ENCODE measurements at regions not wholly inside any gene's neighbourhood (a gene's known extent, or its start where the extent isn't known, plus 50 kb on each side); places are given as distances from the start of the nearest gene placed in this dataset.

DNA sequence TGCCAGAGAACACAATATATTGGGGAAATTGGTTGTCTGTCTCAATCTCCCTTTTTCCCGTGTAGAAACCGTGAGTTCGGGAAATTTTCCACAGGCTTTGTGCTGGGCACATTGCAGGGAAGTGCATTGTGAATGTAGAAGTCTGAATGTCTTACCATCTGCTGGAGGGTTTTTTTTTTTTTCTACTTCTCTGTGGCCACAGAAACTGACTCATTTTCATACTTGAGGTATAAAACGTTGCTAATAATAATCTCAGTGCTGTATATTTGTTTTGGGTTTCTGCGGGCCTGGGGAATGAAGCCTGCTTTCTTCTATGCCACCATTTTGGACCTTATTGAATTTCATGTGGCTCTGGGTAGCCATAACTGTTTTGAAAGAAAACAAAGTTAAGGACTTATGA lies 1001.2 kb downstream of the STIM2 start:
- FAIRE-seq (no peak), DNase-seq (no peak)
- 72 to 74% (median 74%) methylated on average over 5 of the region's 5 CpGs for WGBS, 3 donors
- no peaks in the 10 kb centered on the region for H3K9me3 ChIP-seq (ENCODE audit: control insufficient read depth in 2 of 2, insufficient read depth in 1 of 2, low read depth in 1 of 2, low read length in 1 of 2)
- no peak overlapping the region for H3K27ac ChIP-seq (ENCODE audit: low read depth in 1 of 3, low read length in 2 of 3)
- H3K4me3 ChIP-seq (ENCODE audit: low read depth in 1 of 3, low read length in 3 of 3): no peak overlapping the region
- no peaks in the 10 kb centered on the region for H3K27me3 ChIP-seq (ENCODE audit: control insufficient read depth in 3 of 3, insufficient read depth in 3 of 3, low read length in 3 of 3)
- H3K36me3 ChIP-seq (ENCODE audit: control insufficient read depth in 3 of 3, insufficient read depth in 2 of 3, low read depth in 1 of 3, low read length in 3 of 3): no peaks in the 10 kb centered on the region
- no peaks in the 10 kb centered on the region for H3K4me1 ChIP-seq (ENCODE audit: control insufficient read depth in 3 of 3, insufficient read depth in 2 of 3, low read depth in 1 of 3, low read length in 2 of 3)

DNA sequence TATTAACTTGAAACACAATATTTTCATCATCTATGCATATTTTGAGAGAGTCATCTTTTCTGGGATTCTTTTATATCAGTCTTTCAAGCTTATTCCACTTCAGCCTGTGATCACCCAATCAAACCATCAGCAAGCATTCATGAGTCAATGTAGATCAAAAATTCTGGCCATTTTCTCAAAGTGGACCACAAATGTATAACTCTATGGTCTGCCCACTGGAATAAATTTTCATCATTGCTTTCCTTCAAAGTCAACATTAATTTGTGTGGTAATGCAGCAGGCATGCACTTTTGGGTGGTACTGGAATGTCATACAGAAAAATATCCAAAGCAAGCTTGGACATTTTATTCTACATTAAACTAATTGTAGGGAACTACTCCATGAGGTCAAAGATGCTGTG lies 1013.0 kb downstream of the STIM2 start:
- H3K27me3 ChIP-seq (ENCODE audit: control insufficient read depth in 3 of 3, insufficient read depth in 3 of 3, low read length in 3 of 3): no peaks in the 10 kb centered on the region
- H3K27ac ChIP-seq (ENCODE audit: low read depth in 1 of 3, low read length in 2 of 3): no peak overlapping the region
- H3K4me1 ChIP-seq (ENCODE audit: control insufficient read depth in 3 of 3, insufficient read depth in 2 of 3, low read depth in 1 of 3, low read length in 2 of 3): no peaks in the 10 kb centered on the region
- no peaks in the 10 kb centered on the region for H3K36me3 ChIP-seq (ENCODE audit: control insufficient read depth in 3 of 3, insufficient read depth in 2 of 3, low read depth in 1 of 3, low read length in 3 of 3)
- H3K4me3 ChIP-seq (ENCODE audit: low read depth in 1 of 3, low read length in 3 of 3): no peak overlapping the region
- DNase-seq (no peak), FAIRE-seq (no peak)
- peaks cover 0 to under 1% of the 10 kb centered on the region in 2 donors for H3K9me3 ChIP-seq (ENCODE audit: control insufficient read depth in 2 of 2, insufficient read depth in 1 of 2, low read depth in 1 of 2, low read length in 1 of 2)

GRCh38 chr4:27881705-27882104 lies 1021.1 kb downstream of the STIM2 start:
- Histone ChIP-seq H3K36me3 (ENCODE audit: control insufficient read depth in 3 of 3, insufficient read depth in 2 of 3, low read depth in 1 of 3, low read length in 3 of 3) (no peaks in the 10 kb centered on the region), H3K27me3 (ENCODE audit: control insufficient read depth in 3 of 3, insufficient read depth in 3 of 3, low read length in 3 of 3) (no peaks in the 10 kb centered on the region), H3K27ac (ENCODE audit: low read depth in 1 of 3, low read length in 2 of 3) (no peak overlapping the region), H3K4me1 (ENCODE audit: control insufficient read depth in 3 of 3, insufficient read depth in 2 of 3, low read depth in 1 of 3, low read length in 2 of 3) (no peaks in the 10 kb centered on the region), H3K4me3 (ENCODE audit: low read depth in 1 of 3, low read length in 3 of 3) (no peak overlapping the region), H3K9me3 (ENCODE audit: control insufficient read depth in 2 of 2, insufficient read depth in 1 of 2, low read depth in 1 of 2, low read length in 1 of 2) (peaks cover 1 to 6% of the 10 kb centered on the region in 2 donors)
- no peak for DNase-seq
- FAIRE-seq: no peak

- H3K36me3 ChIP-seq (ENCODE audit: control insufficient read depth in 3 of 3, insufficient read depth in 2 of 3, low read depth in 1 of 3, low read length in 3 of 3): no peaks in the 10 kb centered on the region
- FAIRE-seq (no peak), DNase-seq (no peak)
- H3K27ac ChIP-seq (ENCODE audit: low read depth in 1 of 3, low read length in 2 of 3): no peak overlapping the region
- H3K9me3 ChIP-seq (ENCODE audit: control insufficient read depth in 2 of 2, insufficient read depth in 1 of 2, low read depth in 1 of 2, low read length in 1 of 2): no peaks in the 10 kb centered on the region
- WGBS, 3 donors: 48 to 79% (median 50%) methylated on average over 2 of the region's 2 CpGs
- H3K4me1 ChIP-seq (ENCODE audit: control insufficient read depth in 3 of 3, insufficient read depth in 2 of 3, low read depth in 1 of 3, low read length in 2 of 3): no peaks in the 10 kb centered on the region
- no peak overlapping the region for H3K4me3 ChIP-seq (ENCODE audit: low read depth in 1 of 3, low read length in 3 of 3)
- H3K27me3 ChIP-seq (ENCODE audit: control insufficient read depth in 3 of 3, insufficient read depth in 3 of 3, low read length in 3 of 3): no peaks in the 10 kb centered on the region
Observed at GRCh38 chr4:27886120-27886519, 1025.5 kb downstream of the STIM2 start.

DNA sequence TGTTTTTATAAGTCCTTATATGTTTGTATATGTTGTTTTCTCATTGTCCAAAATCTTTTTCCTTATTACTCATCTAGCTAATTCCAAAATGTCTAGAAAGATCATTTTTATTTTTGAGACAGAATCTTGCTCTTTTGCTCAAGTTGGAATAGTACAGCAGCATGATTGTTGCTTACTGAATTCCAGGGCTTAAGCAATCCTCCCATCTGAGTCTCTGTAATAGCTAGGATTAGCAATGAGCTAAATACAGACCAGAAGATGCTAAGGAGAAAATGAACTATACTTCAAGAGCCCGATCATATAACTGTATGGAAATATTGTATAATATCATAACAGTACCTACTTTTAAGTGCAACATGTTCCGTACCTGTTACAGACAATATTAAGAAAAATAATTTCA lies 1027.0 kb downstream of the STIM2 start:
- Histone ChIP-seq H3K27me3 (ENCODE audit: control insufficient read depth in 3 of 3, insufficient read depth in 3 of 3, low read length in 3 of 3) (no peaks in the 10 kb centered on the region), H3K27ac (ENCODE audit: low read depth in 1 of 3, low read length in 2 of 3) (no peak overlapping the region), H3K36me3 (ENCODE audit: control insufficient read depth in 3 of 3, insufficient read depth in 2 of 3, low read depth in 1 of 3, low read length in 3 of 3) (no peaks in the 10 kb centered on the region), H3K4me3 (ENCODE audit: low read depth in 1 of 3, low read length in 3 of 3) (no peak overlapping the region), H3K4me1 (ENCODE audit: control insufficient read depth in 3 of 3, insufficient read depth in 2 of 3, low read depth in 1 of 3, low read length in 2 of 3) (no peaks in the 10 kb centered on the region), H3K9me3 (ENCODE audit: control insufficient read depth in 2 of 2, insufficient read depth in 1 of 2, low read depth in 1 of 2, low read length in 1 of 2) (no peaks in the 10 kb centered on the region)
- no peak for FAIRE-seq
- 80 to 95% (median 90%) methylated on average over 2 of the region's 2 CpGs for WGBS, 3 donors
- no peak for DNase-seq

DNA sequence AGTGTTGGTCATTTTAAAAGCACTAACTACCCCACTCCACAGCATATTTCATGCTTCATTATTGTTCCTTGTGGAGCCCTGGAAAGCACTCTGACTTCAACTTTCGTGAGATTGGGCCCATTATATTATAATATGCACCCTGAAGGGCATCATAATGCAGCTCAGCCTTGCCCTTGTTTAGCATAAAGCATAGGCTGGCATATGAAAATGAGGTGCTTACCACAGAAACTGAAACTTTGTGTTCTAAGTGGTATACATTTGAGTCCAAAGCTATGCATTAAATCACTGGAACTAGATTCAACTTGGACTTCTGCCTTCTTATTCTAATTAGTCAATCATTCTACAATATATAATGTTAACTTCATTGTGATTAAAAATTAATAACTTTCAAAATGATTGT lies 1027.9 kb downstream of the STIM2 start:
- no peak for FAIRE-seq
- 0 to 38% (median 17%) methylated on average over 1 of the region's 1 CpG for WGBS, 3 donors
- H3K9me3 ChIP-seq (ENCODE audit: control insufficient read depth in 2 of 2, insufficient read depth in 1 of 2, low read depth in 1 of 2, low read length in 1 of 2): no peaks in the 10 kb centered on the region
- no peaks in the 10 kb centered on the region for H3K36me3 ChIP-seq (ENCODE audit: control insufficient read depth in 3 of 3, insufficient read depth in 2 of 3, low read depth in 1 of 3, low read length in 3 of 3)
- no peak for DNase-seq
- no peak overlapping the region for H3K4me3 ChIP-seq (ENCODE audit: low read depth in 1 of 3, low read length in 3 of 3)
- no peak overlapping the region for H3K27ac ChIP-seq (ENCODE audit: low read depth in 1 of 3, low read length in 2 of 3)
- H3K27me3 ChIP-seq (ENCODE audit: control insufficient read depth in 3 of 3, insufficient read depth in 3 of 3, low read length in 3 of 3): no peaks in the 10 kb centered on the region
- H3K4me1 ChIP-seq (ENCODE audit: control insufficient read depth in 3 of 3, insufficient read depth in 2 of 3, low read depth in 1 of 3, low read length in 2 of 3): no peaks in the 10 kb centered on the region

DNA sequence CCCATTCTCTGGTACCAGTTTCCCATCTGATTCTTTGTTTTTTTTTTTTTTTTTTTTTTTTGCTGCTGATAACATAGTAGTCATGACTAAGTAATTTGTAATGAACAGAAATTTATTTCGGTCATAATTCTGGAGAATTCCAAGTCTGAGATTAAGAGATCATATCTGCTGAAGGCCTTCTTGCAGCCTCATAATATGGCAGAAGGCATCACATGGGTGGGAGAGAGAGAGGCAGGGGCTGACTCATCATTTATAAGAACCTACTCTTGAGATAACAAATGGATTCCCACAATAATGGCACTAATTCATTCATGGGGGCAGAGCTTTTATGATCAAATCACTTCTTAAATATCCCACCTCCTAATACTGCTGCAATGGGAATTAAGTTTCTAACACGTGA lies 1034.3 kb downstream of the STIM2 start:
- Histone ChIP-seq H3K27ac (ENCODE audit: low read depth in 1 of 3, low read length in 2 of 3) (no peak overlapping the region), H3K9me3 (ENCODE audit: control insufficient read depth in 2 of 2, insufficient read depth in 1 of 2, low read depth in 1 of 2, low read length in 1 of 2) (no peaks in the 10 kb centered on the region), H3K36me3 (ENCODE audit: control insufficient read depth in 3 of 3, insufficient read depth in 2 of 3, low read depth in 1 of 3, low read length in 3 of 3) (no peaks in the 10 kb centered on the region), H3K27me3 (ENCODE audit: control insufficient read depth in 3 of 3, insufficient read depth in 3 of 3, low read length in 3 of 3) (no peaks in the 10 kb centered on the region), H3K4me3 (ENCODE audit: low read depth in 1 of 3, low read length in 3 of 3) (no peak overlapping the region), H3K4me1 (ENCODE audit: control insufficient read depth in 3 of 3, insufficient read depth in 2 of 3, low read depth in 1 of 3, low read length in 2 of 3) (no peaks in the 10 kb centered on the region)
- no peak for DNase-seq
- whole genome bisulfite sequencing, 3 donors: 75 to 86% (median 84%) methylated on average over 2 of the region's 2 CpGs
- FAIRE-seq: no peak

DNA sequence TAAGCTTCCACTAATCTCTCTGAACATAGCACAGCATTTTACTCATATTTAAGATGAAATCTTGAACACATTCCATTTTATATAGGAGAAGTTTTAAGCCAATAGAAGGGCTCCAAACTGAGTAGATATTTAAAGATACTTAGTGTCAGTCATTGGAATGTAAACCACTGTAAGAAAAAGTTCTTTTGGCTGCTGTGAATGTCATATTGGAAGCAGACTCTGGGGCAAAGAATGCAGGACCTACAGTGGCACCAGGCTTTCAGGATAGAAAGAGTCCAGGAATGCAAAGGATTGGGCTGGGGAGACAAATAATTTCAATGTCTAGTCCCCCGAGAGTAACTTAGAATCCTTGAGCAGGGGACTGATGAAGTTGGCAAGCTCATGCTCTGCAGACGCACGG lies 1047.7 kb downstream of the STIM2 start:
- Histone ChIP-seq H3K9me3 (ENCODE audit: control insufficient read depth in 2 of 2, insufficient read depth in 1 of 2, low read depth in 1 of 2, low read length in 1 of 2) (no peaks in the 10 kb centered on the region), H3K4me3 (ENCODE audit: low read depth in 1 of 3, low read length in 3 of 3) (no peak overlapping the region), H3K27ac (ENCODE audit: low read depth in 1 of 3, low read length in 2 of 3) (no peak overlapping the region), H3K4me1 (ENCODE audit: control insufficient read depth in 3 of 3, insufficient read depth in 2 of 3, low read depth in 1 of 3, low read length in 2 of 3) (no peaks in the 10 kb centered on the region), H3K36me3 (ENCODE audit: control insufficient read depth in 3 of 3, insufficient read depth in 2 of 3, low read depth in 1 of 3, low read length in 3 of 3) (no peaks in the 10 kb centered on the region), H3K27me3 (ENCODE audit: control insufficient read depth in 3 of 3, insufficient read depth in 3 of 3, low read length in 3 of 3) (no peaks in the 10 kb centered on the region)
- 64 to 86% (median 78%) methylated on average over 3 of the region's 3 CpGs for WGBS, 3 donors
- FAIRE-seq: no peak
- no peak for DNase-seq

DNA sequence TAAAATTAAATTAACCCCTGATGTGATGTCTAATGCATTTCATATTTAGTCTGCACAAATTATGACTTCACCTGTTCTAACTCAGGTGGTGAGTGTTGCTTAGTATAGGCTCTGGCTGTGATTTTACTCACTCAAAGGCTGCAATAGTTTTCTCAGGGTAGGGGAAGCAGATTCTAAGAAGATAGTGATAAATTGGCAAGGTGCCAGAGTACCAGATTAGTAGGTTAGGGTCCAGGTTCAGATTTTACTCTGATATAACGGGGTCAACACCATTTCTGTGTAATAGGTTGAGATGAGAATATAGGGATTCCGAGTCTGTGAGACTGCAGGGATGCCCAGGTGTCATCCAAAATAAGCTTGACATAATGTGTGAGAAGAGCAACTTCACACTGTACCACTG lies 1049.6 kb downstream of the STIM2 start:
- no peak for FAIRE-seq
- DNase-seq: no peak
- Histone ChIP-seq H3K36me3 (ENCODE audit: control insufficient read depth in 3 of 3, insufficient read depth in 2 of 3, low read depth in 1 of 3, low read length in 3 of 3) (no peaks in the 10 kb centered on the region), H3K27ac (ENCODE audit: low read depth in 1 of 3, low read length in 2 of 3) (no peak overlapping the region), H3K9me3 (ENCODE audit: control insufficient read depth in 2 of 2, insufficient read depth in 1 of 2, low read depth in 1 of 2, low read length in 1 of 2) (no peaks in the 10 kb centered on the region), H3K27me3 (ENCODE audit: control insufficient read depth in 3 of 3, insufficient read depth in 3 of 3, low read length in 3 of 3) (no peaks in the 10 kb centered on the region), H3K4me3 (ENCODE audit: low read depth in 1 of 3, low read length in 3 of 3) (no peak overlapping the region), H3K4me1 (ENCODE audit: control insufficient read depth in 3 of 3, insufficient read depth in 2 of 3, low read depth in 1 of 3, low read length in 2 of 3) (no peaks in the 10 kb centered on the region)
- 10 to 34% (median 30%) methylated on average over 2 of the region's 2 CpGs for WGBS, 3 donors
